ENCODE measurements at regions not wholly inside any gene's neighbourhood (a gene's known extent, or its start where the extent isn't known, plus 50 kb on each side); places are given as distances from the start of the nearest gene placed in this dataset.
"Not testable (repeated sequence)": the region's sequence is repeated elsewhere in the genome, so short reads cannot be mapped to it uniquely, and the experiment has no call there.

DNA sequence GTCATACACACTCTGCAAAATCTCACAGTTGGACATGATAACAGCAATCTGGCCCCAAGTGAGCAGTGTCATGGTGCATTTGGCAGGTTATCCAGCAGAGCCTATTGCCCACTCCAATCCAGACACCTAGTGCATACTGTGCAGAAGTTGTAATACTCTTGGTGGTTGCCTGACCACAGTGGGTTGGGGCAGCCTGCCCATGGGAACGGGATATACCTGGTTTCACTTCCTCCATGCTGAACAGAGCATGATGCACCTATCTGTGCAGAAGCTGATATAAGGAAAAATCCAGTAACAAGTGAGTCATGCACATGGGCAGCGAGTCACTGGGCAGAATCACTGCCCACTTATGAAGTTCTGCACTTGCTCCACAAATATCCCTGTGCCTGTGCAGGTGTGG is 105.3 kb upstream of the IGSF1 start:
- Histone ChIP-seq H3K4me1 (ENCODE audit: insufficient read depth, insufficient read length) (no peaks in the 10 kb centered on the region), H3K4me3 (ENCODE audit: insufficient read length, low read depth) (no peak overlapping the region), H3K36me3 (ENCODE audit: insufficient read depth, insufficient read length, low read length) (no peaks in the 10 kb centered on the region), H3K27me3 (ENCODE audit: insufficient read depth, insufficient read length) (no peaks in the 10 kb centered on the region), H3K9ac (ENCODE audit: insufficient read length, low read depth) (no peak overlapping the region), H3K9me3 (ENCODE audit: insufficient read depth, low read length) (no peaks in the 10 kb centered on the region)
- DNase-seq (ENCODE audit: low read depth, low spot score) = no peak
- TF ChIP-seq ZNF274 (IDR thresholded peaks at IDR 0.05; ENCODE audit: low read depth, low read length) (no peak), SUZ12 (IDR thresholded peaks at IDR 0.05; ENCODE audit: extremely low read depth, insufficient read depth, insufficient read length) (no peak), YY1 (IDR thresholded peaks at IDR 0.05; ENCODE audit: insufficient read depth, insufficient read length) (no peak)

DNA sequence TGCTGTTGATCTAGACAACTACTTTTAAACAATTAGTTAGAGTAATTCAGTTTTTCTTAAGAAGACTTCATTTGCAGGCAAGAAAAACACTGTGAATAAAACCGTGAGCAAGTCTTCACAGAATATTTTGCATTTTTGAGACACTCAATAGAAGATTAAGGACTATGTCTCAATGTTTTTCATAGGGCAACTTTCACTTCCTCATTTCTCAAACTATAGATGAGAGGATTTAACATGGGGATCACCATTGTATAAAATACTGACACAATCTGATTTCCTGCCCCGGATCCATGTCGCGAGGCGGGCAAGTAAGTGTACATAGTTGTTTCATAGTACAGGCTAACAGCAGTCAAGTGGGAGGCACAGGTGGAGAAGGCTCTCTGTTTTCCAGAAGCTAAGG is 108.8 kb upstream of the IGSF1 start:
- Histone ChIP-seq H3K4me3 (ENCODE audit: insufficient read length, low read depth) (no peak overlapping the region), H3K27me3 (ENCODE audit: insufficient read depth, insufficient read length) (no peaks in the 10 kb centered on the region), H3K9ac (ENCODE audit: insufficient read length, low read depth) (no peak overlapping the region), H3K4me1 (ENCODE audit: insufficient read depth, insufficient read length) (no peaks in the 10 kb centered on the region), H3K9me3 (ENCODE audit: insufficient read depth, low read length) (no peaks in the 10 kb centered on the region), H3K36me3 (ENCODE audit: insufficient read depth, insufficient read length, low read length) (no peaks in the 10 kb centered on the region)
- TF ChIP-seq ZNF274 (IDR thresholded peaks at IDR 0.05; ENCODE audit: low read depth, low read length) = no peak
- TF ChIP-seq YY1 (IDR thresholded peaks at IDR 0.05; ENCODE audit: insufficient read depth, insufficient read length) = no peak
- DNase-seq (ENCODE audit: low read depth, low spot score) = no peak

DNA sequence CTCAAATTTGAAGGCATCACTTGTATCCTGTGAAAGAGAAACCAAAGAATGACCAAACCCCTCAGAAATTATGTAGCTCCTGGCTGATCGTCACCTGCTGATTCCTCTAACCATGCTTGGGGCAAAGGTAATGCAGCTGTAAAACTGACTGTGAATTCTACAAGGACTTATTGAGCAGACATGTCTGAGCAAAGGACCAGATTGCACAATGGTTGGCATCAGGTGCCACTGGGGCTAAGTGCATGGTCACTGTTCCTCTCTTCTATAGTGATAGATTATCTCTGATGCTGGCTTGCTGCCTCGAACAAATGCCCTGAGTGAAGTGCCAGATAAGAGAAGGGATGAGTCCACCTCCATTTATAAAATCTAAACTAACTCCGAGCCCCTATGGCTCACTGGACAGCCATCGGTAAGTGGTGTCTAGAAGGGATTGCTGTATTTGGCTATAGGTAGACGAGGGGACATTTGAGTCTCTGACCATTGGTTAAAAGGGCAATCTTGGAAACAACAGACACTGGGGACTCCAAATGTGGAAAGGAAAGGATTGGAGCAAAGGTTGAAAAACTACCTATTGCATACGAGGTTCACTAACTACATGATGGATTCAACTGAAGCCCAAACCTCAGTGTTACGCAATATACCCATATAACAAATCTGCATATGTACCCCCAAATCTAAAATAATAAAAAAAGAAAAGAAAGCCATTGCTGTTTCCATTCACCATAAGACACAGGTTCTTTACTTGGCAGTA is 110.7 kb upstream of the IGSF1 start:
- TF ChIP-seq SUZ12 (IDR thresholded peaks at IDR 0.05; ENCODE audit: extremely low read depth, insufficient read depth, insufficient read length) = no peak
- no peak for TF ChIP-seq YY1 (IDR thresholded peaks at IDR 0.05; ENCODE audit: insufficient read depth, insufficient read length)
- no peak for TF ChIP-seq ZNF274 (IDR thresholded peaks at IDR 0.05; ENCODE audit: low read depth, low read length)
- H3K27me3 ChIP-seq (ENCODE audit: insufficient read depth, insufficient read length) = no peaks in the 10 kb centered on the region
- H3K36me3 ChIP-seq (ENCODE audit: insufficient read depth, insufficient read length, low read length) = no peaks in the 10 kb centered on the region
- H3K4me3 ChIP-seq (ENCODE audit: insufficient read length, low read depth) = no peak overlapping the region
- no peaks in the 10 kb centered on the region for H3K9me3 ChIP-seq (ENCODE audit: insufficient read depth, low read length)
- no peak for DNase-seq (ENCODE audit: low read depth, low spot score)
- H3K9ac ChIP-seq (ENCODE audit: insufficient read length, low read depth) = no peak overlapping the region
- H3K4me1 ChIP-seq (ENCODE audit: insufficient read depth, insufficient read length) = no peaks in the 10 kb centered on the region

DNA sequence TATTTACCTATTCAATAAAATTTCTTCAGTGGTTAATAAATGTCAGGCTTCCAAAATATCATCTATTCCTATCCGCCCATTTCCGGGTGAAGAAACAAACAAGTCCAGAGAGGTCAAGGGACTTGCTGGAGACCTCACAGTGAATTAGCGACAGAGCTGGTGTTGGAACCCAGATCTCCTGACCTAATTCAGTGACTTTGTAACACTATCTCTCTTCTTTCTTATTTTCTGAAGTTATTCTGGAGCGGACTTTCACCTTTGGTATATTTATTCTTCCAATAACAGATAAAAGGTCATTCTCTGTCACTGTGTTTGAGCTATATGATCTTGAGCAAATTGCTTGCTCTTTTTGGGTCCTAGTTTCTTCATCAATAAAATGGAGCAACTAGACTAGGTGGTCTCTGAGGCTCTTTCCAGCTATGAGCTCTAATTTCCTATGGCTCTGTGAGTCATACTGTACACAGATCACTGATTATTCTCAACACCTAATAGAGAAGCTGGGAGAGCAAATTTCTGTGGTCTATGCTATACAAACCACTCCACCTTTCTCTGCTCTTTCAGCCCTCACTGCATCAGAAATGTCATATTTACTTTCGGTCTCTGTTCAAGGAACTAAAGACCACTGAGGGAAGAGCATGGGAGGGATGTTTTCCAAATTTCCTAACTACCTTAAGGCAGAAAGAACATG is 113.2 kb upstream of the IGSF1 start:
- DNase-seq (ENCODE audit: low read depth, low spot score) = no peak
- Histone ChIP-seq H3K9me3 (ENCODE audit: insufficient read depth, low read length) (no peaks in the 10 kb centered on the region), H3K4me3 (ENCODE audit: insufficient read length, low read depth) (no peak overlapping the region), H3K4me1 (ENCODE audit: insufficient read depth, insufficient read length) (no peaks in the 10 kb centered on the region), H3K36me3 (ENCODE audit: insufficient read depth, insufficient read length, low read length) (no peaks in the 10 kb centered on the region), H3K27me3 (ENCODE audit: insufficient read depth, insufficient read length) (no peaks in the 10 kb centered on the region), H3K9ac (ENCODE audit: insufficient read length, low read depth) (no peak overlapping the region)
- TF ChIP-seq ZNF274 (IDR thresholded peaks at IDR 0.05; ENCODE audit: low read depth, low read length) (no peak), YY1 (IDR thresholded peaks at IDR 0.05; ENCODE audit: insufficient read depth, insufficient read length) (no peak), SUZ12 (IDR thresholded peaks at IDR 0.05; ENCODE audit: extremely low read depth, insufficient read depth, insufficient read length) (no peak)

DNA sequence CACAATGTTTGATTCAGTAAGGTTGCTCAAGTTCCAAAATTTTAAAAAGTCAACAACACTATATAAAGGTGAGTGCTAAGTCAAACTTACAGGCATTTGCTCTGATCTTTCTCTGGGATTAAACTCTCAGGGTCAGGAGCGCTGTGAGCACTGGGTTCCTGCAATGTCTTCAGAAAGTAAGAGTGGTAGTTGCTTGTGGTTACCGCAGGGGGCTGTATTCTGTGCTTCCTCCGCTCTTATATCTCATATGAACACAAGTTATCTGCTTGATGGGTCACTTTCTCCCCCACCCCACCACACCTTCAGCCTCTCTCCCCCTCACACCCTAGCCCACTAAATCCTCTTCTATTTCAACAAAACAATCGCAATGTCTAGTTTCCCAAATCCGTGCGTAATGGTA is 116.4 kb upstream of the IGSF1 start:
- H3K27me3 ChIP-seq (ENCODE audit: insufficient read depth, insufficient read length) = no peaks in the 10 kb centered on the region
- H3K9me3 ChIP-seq (ENCODE audit: insufficient read depth, low read length) = no peaks in the 10 kb centered on the region
- H3K4me1 ChIP-seq (ENCODE audit: insufficient read depth, insufficient read length) = no peaks in the 10 kb centered on the region
- no peak overlapping the region for H3K9ac ChIP-seq (ENCODE audit: insufficient read length, low read depth)
- H3K36me3 ChIP-seq (ENCODE audit: insufficient read depth, insufficient read length, low read length) = no peaks in the 10 kb centered on the region
- TF ChIP-seq YY1 (IDR thresholded peaks at IDR 0.05; ENCODE audit: insufficient read depth, insufficient read length) = no peak
- TF ChIP-seq ZNF274 (IDR thresholded peaks at IDR 0.05; ENCODE audit: low read depth, low read length) = no peak
- TF ChIP-seq SUZ12 (IDR thresholded peaks at IDR 0.05; ENCODE audit: extremely low read depth, insufficient read depth, insufficient read length) = no peak
- H3K4me3 ChIP-seq (ENCODE audit: insufficient read length, low read depth) = no peak overlapping the region
- DNase-seq (ENCODE audit: low read depth, low spot score) = no peak

DNA sequence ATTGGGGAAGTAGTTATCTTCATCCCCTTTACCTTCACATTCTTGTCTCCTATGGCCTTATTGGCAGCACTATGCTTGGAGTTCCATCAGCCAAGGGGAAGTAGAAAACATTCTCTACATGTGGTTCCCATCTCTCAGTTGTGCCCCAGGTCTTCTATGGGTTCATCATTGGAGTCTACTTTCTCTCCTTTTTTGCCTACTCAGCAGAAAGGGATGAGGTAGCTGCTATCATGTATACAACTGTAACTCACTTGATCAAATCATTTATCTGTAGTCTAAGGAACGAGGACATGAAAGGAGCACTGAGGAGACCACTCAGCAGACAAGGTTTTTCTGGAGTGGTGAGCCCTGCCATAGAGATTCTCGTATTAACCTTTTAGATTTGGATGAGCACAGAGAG is 119.0 kb upstream of the OR13H1 start:
- Histone ChIP-seq H3K9ac (ENCODE audit: insufficient read length, low read depth) (no peak overlapping the region), H3K4me1 (ENCODE audit: insufficient read depth, insufficient read length) (no peaks in the 10 kb centered on the region), H3K4me3 (ENCODE audit: insufficient read length, low read depth) (no peak overlapping the region), H3K9me3 (ENCODE audit: insufficient read depth, low read length) (no peaks in the 10 kb centered on the region), H3K27me3 (ENCODE audit: insufficient read depth, insufficient read length) (no peaks in the 10 kb centered on the region), H3K36me3 (ENCODE audit: insufficient read depth, insufficient read length, low read length) (no peaks in the 10 kb centered on the region)
- no peak for DNase-seq (ENCODE audit: low read depth, low spot score)
- TF ChIP-seq ZNF274 (IDR thresholded peaks at IDR 0.05; ENCODE audit: low read depth, low read length) (no peak), SUZ12 (IDR thresholded peaks at IDR 0.05; ENCODE audit: extremely low read depth, insufficient read depth, insufficient read length) (no peak), YY1 (IDR thresholded peaks at IDR 0.05; ENCODE audit: insufficient read depth, insufficient read length) (no peak)

DNA sequence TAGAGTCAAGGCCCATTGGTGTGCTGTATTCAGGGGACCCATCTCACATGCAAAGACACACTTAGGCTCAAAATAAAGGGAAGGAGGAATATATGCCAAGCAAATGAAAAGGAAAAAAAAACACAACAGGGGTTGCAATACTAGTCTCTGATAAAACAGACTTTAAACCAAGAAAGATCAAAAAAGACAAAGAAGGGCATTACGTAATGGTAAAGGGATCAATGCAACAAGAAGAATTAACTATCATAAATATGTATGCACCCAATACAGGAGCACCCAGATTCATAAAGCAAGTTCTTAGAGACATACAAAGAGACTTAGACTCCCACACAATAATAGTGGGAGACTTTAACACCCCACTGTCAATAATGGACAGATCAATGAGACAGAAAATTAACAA is 113.4 kb upstream of the OR13H1 start:
- not testable (repeated sequence) for H3K9me3 ChIP-seq (ENCODE audit: insufficient read depth, low read length); H3K4me1 ChIP-seq (ENCODE audit: insufficient read depth, insufficient read length); H3K9ac ChIP-seq (ENCODE audit: insufficient read length, low read depth); H3K36me3 ChIP-seq (ENCODE audit: insufficient read depth, insufficient read length, low read length); H3K27me3 ChIP-seq (ENCODE audit: insufficient read depth, insufficient read length); DNase-seq (ENCODE audit: low read depth, low spot score); H3K4me3 ChIP-seq (ENCODE audit: insufficient read length, low read depth)
